Activated B cell treated with CpG ODN at 0.5 μM for 24 hours (primary cell): ENCODE measurements at regions not wholly inside any gene's neighbourhood (a gene's known extent, or its start where the extent isn't known, plus 50 kb on each side); places are given as distances from the start of the nearest gene placed in this dataset.

Experiments
- ATAC-seq: fragments of 200-7000 bp; cut with Tn5 transposase; one replicate; pipeline ENCODE4 v1.10.0; 2021; ENCODE audit warnings: low read depth, mild to moderate bottlenecking, moderate library complexity
- CTCF ChIA-PET: fragments of 350-600 bp; sonication (Branson Sonifier 250); formaldehyde crosslinking; loops from one replicate; lab custom pipeline; 2021; ENCODE audit warnings: antibody characterized with exemption; lab: Charles Lee
- POLR2A ChIA-PET: fragments of 350-600 bp; sonication (Branson Sonifier 250); formaldehyde crosslinking; loops from one replicate; lab custom pipeline; 2021; ENCODE audit warnings: antibody characterized with exemption; lab: Charles Lee
- DNase-seq: peaks from one replicate; pipeline ENCODE4 v3.0.0; 2022
- H3K27ac Mint-ChIP-seq: one replicate; pipeline ENCODE4 v1.8.0; 2020; ENCODE audit warnings: mixed read lengths
- H3K27me3 Mint-ChIP-seq: one replicate; pipeline ENCODE4 v1.8.0; 2021; ENCODE audit warnings: mixed read lengths
- H3K36me3 Mint-ChIP-seq: one replicate; pipeline ENCODE4 v1.8.0; 2021; ENCODE audit warnings: low read depth, mixed read lengths
- H3K4me1 Mint-ChIP-seq: one replicate; pipeline ENCODE4 v1.8.0; 2021; ENCODE audit warnings: mixed read lengths
- H3K4me3 Mint-ChIP-seq: one replicate; pipeline ENCODE4 v1.8.0; 2020; ENCODE audit warnings: mild to moderate bottlenecking, mixed read lengths
- H3K9me3 Mint-ChIP-seq: one replicate; pipeline ENCODE4 v1.8.0; 2020; ENCODE audit warnings: mixed read lengths
- intact Hi-C: fragments of 100-400 bp; cut with micrococcal nuclease; formaldehyde crosslinking; loops from one replicate; pipeline ENCODE4 v1.15.1; 2024
- TF ChIP-seq, protein P1 (sequence below): fragments of 200-600 bp; IDR thresholded peaks from one replicate; pipeline ENCODE4 v1.8.0; 2022; ENCODE audit warnings: antibody characterized with exemption, mild to moderate bottlenecking

DNA sequence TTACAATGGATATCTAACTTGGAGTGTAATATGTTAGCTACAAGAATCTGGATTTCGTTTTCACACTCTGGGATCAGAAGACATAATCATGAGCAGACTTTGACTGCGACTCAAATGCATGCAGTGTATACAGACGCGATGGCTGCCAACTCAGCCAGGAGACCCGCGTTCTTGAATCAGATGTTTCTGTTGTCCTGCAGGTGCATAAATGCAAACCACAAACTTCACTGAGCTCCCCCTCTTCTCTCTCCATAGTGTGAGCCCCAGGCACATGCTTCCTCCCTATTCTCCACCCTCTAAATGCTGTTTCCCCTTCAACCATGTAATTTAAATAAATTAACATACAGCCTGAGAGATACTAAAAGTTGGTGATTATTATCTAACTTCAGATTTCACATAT is 347.9 kb downstream of the DCHS2 start:
- Mint-ChIP-seq H3K4me1 (no peaks in the 10 kb centered on the region), H3K9me3 (no peaks in the 10 kb centered on the region), H3K4me3 (no peak overlapping the region), H3K36me3 (no peaks in the 10 kb centered on the region), H3K27me3 (no peaks in the 10 kb centered on the region), H3K27ac (no peak overlapping the region)
- ATAC-seq = no peak
- DNase-seq = no peak
- intact Hi-C loops = no loop called here
- CTCF ChIA-PET = no interaction called here
- POLR2A ChIA-PET = no interaction called here
- TF ChIP-seq, protein P1, sequence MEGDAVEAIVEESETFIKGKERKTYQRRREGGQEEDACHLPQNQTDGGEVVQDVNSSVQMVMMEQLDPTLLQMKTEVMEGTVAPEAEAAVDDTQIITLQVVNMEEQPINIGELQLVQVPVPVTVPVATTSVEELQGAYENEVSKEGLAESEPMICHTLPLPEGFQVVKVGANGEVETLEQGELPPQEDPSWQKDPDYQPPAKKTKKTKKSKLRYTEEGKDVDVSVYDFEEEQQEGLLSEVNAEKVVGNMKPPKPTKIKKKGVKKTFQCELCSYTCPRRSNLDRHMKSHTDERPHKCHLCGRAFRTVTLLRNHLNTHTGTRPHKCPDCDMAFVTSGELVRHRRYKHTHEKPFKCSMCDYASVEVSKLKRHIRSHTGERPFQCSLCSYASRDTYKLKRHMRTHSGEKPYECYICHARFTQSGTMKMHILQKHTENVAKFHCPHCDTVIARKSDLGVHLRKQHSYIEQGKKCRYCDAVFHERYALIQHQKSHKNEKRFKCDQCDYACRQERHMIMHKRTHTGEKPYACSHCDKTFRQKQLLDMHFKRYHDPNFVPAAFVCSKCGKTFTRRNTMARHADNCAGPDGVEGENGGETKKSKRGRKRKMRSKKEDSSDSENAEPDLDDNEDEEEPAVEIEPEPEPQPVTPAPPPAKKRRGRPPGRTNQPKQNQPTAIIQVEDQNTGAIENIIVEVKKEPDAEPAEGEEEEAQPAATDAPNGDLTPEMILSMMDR = no peak

DNA sequence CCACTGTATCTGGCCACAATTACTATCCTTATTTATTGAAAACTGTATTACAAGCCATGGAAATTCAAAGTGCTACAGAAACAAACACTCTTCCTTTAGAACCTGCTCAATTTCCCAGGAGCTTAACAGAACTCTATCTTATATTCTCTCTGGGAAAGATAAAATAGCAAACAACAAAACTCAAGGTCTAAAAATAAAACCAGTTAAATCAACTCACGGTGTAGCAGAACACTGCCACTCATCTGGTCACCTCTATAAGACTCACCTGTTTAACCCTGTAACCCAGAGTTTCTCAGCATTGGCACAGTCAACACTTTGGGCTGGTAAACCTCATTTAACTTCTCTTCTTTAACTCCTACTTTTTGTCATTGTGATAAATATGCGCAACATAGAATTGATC is 348.9 kb downstream of the DCHS2 start:
- Mint-ChIP-seq H3K27ac (no peak overlapping the region), H3K27me3 (no peaks in the 10 kb centered on the region), H3K36me3 (no peaks in the 10 kb centered on the region), H3K9me3 (no peaks in the 10 kb centered on the region), H3K4me3 (no peak overlapping the region), H3K4me1 (no peaks in the 10 kb centered on the region)
- ChIA-PET CTCF (no interaction called here), POLR2A (no interaction called here)
- DNase-seq (no peak), ATAC-seq (no peak)
- intact Hi-C loops = no loop called here
- TF ChIP-seq, protein P1 = no peak

DNA sequence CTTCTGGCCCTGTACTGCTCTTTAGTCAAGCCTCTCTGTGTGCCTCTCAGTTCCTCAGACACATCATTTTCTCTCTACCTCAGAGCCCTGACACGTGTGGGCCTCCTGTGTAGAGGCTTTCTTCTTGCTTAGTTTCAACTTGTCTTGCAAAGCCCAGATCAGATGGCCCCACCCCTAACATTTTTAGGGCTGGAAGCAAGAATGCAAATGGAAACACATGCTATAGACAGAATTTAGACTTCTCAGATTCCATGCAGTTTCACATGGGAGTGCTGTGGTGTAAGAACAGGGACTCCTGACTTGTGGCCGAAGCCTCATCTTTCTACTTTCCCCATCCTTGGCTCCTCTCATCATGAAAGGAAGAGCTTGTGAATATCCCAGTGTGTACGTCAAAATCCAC is 350.7 kb downstream of the DCHS2 start:
- intact Hi-C loops = no loop called here
- TF ChIP-seq, protein P1 = no peak
- no peaks in the 10 kb centered on the region for H3K27me3 Mint-ChIP-seq
- H3K9me3 Mint-ChIP-seq = no peaks in the 10 kb centered on the region
- CTCF ChIA-PET = no interaction called here
- DNase-seq (no peak), ATAC-seq (no peak)
- H3K36me3 Mint-ChIP-seq = no peaks in the 10 kb centered on the region
- no peak overlapping the region for H3K4me3 Mint-ChIP-seq
- H3K4me1 Mint-ChIP-seq = no peaks in the 10 kb centered on the region
- POLR2A ChIA-PET = no interaction called here
- H3K27ac Mint-ChIP-seq = no peak overlapping the region

DNA sequence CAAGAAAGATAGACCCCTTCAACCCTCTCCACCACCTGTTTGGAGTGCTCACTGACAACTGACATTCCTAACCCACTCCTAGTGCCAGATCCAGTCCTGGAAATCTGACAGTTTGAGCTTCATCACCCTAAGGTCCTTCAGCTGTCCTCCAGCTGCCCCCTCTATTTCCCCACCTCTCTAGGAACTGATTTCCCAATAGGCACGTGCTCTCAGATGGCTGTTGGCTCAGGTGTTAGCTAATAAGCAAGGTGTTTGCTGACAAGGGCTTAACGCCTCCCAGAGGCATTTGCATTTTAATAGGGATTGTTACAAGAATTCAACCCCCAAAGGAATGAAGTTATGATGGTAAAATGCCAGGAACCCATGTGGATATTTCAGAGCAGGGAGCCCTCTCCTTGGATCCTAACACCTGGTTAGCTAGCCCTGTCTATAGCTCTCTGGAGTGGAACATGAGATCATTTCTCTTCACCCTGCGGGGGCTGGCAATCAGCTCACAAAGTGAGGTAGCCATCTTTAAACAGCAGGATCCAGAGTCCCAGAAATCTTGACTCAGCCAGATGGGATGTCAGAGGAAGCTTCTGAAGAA is 348.5 kb upstream of the SFRP2 start:
- DNase-seq (no peak), ATAC-seq (no peak)
- ChIA-PET POLR2A (no interaction called here), CTCF (no interaction called here)
- no peaks in the 10 kb centered on the region for H3K4me1 Mint-ChIP-seq
- H3K9me3 Mint-ChIP-seq = no peaks in the 10 kb centered on the region
- intact Hi-C loops = no loop called here
- H3K27ac Mint-ChIP-seq = no peak overlapping the region
- no peaks in the 10 kb centered on the region for H3K27me3 Mint-ChIP-seq
- H3K4me3 Mint-ChIP-seq = no peak overlapping the region
- TF ChIP-seq, protein P1 = no peak
- no peaks in the 10 kb centered on the region for H3K36me3 Mint-ChIP-seq

DNA sequence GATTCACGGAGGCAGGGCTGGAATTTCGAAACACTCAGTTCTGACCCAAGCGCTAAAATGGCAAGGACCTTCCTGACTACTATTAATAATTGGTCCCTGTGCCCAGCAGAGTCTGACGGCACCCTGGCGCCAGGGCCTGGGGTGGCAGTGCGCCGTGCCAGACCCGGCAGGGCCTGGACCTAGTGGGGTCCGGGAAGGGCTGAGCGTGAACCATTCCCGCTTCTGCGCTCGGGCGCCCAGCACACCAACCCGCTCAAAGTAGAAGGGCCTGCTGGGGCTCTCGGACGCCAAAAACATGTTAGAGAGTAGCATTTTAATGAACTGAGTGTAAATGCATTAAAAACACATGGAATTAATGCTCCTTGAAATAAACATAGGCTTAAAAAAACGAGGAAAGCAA is 346.7 kb upstream of the SFRP2 start:
- Mint-ChIP-seq H3K27ac (no peak overlapping the region), H3K4me3 (no peak overlapping the region), H3K4me1 (no peaks in the 10 kb centered on the region), H3K36me3 (no peaks in the 10 kb centered on the region), H3K27me3 (no peaks in the 10 kb centered on the region), H3K9me3 (no peaks in the 10 kb centered on the region)
- TF ChIP-seq, protein P1 = no peak
- POLR2A ChIA-PET = no interaction called here
- no peak for ATAC-seq
- intact Hi-C loops = no loop called here
- CTCF ChIA-PET = no interaction called here
- DNase-seq = no peak
